CD4-positive, alpha-beta T cell treated with Interferon alpha-2 for 1 hour (primary cell): ENCODE measurements at regions not wholly inside any gene's neighbourhood (a gene's known extent, or its start where the extent isn't known, plus 50 kb on each side); places are given as distances from the start of the nearest gene placed in this dataset.
"Not testable (repeated sequence)": the region's sequence is repeated elsewhere in the genome, so short reads cannot be mapped to it uniquely, and the experiment has no call there.

Experiments used
- DNase-seq, 2 donors: peaks; one replicate each; pipeline ENCODE4 v3.0.0-alpha.2; 2020 to 2022

DNA sequence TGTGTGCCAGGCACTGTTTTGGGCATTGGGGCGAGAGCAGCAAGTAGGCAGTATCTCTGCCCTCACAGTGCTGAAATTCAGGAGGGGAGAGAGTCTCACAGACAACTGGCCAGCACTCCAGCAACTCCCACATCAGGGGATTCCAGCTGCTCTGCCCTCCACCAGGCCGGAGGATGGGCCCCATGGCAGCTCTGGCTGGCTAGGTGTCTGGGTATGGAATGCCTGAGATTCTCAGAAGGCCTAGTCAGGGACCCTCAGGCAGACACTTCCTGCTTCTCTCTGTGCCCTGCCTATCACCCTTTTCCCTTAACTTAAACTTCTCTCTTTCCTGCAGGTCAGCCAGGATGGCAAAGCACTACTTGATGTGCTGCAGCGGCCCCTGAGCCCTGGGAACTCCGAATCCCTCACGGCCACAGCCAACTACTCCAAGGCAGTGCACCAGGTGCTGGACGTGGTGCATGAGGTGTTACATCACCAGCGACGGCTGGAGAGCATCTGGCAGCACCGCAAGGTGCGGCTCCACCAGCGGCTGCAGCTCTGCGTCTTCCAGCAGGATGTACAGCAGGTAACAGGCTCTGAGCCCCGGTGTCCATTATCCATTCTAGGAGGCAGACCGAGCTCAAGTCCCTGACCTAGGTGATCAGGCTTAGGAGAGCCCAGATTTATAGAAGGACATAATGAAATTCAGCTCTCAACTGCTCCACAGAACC is 342.2 kb upstream of the ROPN1 start:
- no peak for DNase-seq

DNA sequence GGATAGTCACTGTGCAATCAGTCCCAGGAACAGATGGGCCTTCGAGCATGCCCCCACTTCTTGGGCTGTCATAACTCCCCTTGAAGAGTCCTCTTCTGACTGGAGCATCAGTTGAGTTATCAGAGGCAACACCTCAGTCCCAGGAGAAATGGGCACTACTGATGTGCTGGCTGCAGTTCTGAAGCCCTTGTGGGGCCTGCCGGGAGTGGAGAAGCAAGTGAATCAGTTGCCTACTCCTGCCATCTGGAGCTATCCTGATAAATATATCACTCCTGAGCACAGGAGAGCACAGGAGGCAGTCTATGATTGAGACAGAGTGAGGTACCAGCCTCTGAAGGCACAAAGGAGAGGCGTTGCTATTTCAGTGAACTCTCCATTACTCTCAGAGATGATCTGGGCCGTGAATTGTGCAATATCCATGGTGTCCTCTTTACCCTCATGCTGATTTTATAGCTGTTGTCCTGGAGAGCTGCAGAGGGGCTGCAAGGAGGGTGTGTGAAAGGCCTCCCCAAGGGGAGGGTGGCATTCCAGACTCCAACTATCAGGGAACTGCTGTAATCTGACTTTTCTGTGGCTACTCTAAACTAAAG is 344.2 kb upstream of the ROPN1 start:
- no peak for DNase-seq

DNA sequence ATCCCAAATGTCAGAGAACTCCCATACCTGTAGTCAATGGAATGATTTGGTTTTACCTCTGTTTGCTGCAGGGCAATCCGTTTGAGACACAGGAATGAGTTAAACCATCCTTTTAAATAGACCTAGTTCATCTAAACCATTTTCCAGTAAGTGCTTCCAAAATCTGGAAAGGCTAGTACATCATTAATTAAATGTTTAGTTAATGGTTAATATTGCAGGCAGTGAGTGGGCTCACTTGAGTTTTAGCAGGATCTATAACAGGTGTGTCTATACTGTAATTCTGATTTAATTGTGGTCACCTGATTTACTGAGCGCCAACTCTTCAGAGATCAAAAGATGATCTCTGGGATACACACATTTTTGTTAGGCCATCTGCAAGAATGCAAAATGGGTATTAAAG is 353.9 kb upstream of the ROPN1 start:
- DNase-seq = no peak

DNA sequence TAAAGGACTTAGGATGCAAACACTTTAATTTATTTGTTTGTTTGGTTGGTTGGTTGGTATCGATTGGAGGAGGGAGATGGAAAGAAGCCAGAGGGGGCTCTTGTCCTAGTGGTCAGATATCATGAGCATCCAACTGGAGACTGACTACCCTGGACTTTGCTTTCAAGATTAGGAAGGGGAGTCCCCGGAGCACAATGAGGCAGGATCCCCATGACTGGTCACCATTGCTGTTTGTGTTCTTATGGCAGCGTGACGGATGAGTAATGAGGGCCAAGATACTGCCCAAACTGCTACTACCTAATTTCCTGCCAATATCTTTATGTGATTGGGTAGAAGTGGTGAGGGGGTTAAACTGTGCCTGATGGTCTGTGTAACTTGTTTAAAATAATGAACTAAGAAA is 354.6 kb upstream of the ROPN1 start:
- DNase-seq = no peak

DNA sequence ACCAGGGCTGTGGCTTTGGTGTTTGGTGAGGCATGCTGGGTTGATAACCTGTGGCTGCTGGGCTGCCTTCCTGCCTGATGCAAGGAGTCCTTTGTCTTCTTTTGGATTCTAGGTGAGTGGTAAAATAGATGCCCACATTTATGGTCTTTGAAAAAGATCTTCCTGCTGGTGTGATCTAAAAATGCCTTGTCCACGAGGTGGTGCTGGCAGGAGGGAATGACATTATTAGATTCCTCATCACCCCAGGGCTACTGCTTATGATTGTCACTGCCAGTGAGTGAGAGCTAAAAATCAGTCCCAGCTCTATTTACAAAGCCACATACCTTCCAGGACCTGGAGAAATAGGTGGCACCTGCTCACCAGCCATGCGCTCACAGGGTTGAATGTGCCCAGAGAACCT is 355.5 kb upstream of the ROPN1 start:
- no peak for DNase-seq

DNA sequence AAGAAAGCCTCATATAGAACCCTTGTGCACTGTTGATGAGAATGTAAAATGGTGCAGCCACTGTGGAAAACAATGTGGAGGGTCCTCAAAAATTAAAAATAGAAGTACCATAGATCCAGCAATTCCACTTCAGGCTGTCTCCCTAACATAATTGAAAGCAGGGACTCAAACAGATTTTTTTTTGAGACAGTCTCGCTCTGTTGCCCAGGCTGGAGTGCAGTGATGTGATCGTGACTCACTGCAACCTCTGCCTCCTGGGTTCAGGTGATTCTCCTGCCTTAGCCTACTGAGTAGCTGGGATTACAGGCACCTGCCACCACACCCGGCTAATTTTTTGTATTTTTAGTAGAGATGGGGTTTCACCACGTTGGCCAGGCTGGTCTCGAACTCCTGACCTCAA is 356.6 kb upstream of the ROPN1 start:
- not testable (repeated sequence) for DNase-seq

DNA sequence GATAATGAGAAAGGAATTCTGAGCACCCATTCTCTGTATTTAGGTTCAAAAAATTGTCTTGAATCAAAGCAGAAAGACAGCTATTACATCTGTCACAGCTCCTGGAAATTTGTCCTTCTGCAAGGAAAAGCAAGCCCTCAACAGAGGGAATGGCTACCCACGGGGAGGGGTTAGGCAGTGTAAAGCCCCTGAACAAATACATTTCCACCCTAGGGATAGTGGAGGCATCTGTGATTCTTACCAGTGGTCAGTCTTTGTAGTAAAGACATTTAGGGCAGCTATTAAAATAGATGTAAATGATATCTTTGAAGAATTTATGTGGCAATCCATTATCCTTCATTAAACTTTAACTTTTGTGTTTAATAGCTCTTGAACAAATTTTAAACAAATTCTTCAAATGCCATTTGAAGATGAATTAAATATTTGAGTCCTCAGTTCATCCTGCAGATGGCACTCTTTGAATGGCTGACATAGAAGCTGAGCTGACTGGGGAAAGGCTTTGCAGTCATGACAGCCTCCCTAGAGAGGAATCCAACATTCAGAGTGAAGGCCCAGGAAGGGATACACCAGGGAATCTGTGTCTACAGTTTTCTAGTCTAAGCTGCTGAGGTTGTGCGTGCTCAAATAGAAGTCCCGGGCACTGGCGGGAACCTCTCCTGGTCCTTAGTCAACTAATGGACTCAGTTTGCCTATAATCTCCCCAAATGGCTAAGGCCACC is 359.7 kb upstream of the ROPN1 start:
- DNase-seq = peak in 1 of 2 donors; percentile 2

DNA sequence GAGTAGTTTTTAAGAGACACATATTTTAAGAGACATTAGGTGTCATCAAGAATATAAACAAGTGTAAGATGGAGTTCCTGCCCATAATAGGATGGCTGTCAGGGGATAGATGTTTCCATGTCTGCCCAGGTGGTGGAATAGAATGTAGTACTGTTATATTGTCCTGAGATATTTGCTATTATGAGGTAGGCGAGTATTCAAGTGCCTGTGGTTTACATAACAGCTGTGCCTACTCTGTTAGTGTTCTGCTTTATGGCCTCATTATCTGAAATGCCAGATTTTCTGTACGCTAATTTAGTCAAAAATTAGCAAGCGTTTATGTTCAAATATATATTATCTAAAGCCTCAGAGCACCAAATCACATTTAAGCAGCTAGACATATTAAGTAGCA is 360.2 kb upstream of the ROPN1 start:
- no peak for DNase-seq

DNA sequence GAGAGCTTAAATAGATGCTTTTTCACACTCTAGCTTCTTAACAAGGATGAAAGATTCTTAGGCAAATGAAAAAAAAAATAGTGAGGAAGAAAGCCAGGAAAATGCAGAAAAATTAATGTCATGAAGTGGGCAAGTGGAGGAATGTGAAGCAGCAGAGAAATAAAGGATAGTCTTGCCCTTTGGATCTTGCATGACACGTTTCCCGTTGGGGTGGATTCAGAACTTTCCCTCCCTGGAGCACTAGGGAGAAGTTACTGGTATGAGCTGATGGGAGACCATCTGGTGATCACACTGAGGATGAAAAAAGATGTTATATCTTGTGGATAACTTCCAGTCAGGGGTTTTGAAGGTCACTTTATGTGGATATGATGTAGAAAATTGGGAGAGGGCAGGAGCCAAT is 361.8 kb upstream of the ROPN1 start:
- no peak for DNase-seq

DNA sequence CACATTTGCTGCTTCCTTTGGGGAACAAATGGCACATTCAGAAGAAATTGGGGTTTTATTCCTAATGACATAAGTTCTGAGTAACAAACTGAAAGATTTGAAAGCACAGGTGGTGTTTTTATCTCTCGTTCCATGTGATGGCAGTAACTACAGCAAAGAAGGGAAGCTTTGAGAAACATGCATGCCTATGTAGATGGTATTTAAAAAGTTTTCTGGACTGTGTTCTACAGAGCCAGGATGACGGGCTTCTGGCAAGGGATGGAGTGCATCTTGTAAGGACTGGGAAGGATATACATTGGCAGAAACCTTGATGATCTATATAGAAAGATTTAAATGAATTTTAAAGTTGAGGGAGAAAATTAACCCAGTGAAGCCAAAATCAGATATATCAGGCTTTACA is 362.2 kb upstream of the ROPN1 start:
- DNase-seq = no peak

DNA sequence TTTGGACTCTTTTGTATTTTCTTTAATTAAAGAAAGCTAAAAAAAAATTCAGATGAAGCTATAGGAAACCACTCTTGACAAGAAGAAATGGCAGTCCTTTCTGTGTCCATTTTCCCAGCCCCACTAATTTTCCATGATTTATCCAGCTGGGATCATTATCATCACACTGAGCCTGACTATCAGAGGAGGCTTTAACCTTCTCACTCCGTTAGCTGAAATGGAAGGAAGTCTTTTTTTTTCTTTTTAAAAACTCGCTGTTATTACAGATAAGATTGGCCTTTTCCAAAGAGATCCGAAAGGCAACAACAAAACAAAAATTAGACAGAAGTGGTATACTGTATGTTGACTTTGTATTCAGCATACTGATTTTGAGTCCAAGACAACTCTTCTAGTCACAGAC is 366.2 kb upstream of the ROPN1 start:
- DNase-seq = no peak

DNA sequence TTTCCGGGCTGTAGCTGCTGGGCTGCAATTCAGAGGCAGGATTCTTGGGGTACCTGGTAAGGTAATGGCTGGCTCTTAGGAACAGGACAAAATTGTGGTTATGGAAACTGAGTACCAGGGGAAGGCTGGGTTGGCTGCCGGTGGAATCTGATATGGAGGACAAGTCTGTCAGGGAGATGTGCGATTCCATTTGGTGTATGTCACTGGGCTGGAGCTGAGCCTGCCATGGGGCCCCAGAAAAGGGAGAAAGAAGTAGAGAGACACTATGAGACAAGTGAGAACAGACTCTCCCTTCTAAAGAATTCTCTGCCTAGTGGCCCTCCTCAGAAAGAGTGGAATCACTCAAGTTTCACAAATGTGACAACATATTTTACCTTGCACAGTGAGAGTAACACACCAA is 368.2 kb upstream of the ROPN1 start:
- no peak for DNase-seq

DNA sequence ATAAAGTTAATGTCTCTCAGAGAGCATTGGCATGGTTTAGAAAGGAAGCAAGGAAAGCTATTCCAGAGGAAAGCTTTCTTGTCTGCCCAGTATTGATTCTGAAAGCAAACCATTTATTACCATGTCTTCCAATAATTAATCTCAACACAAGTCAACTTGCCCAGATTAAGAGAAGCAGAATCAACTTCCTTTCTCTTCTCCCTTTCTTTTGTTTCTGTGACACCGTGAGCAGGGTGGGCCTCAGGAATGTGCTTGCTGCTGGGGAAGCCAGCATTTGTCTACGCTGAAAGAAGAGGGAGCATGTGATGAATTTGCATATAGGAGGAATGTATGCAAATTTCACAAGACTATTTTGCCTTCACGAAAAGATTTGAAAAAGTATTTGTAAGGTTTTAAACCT is 368.6 kb upstream of the ROPN1 start:
- no peak for DNase-seq

DNA sequence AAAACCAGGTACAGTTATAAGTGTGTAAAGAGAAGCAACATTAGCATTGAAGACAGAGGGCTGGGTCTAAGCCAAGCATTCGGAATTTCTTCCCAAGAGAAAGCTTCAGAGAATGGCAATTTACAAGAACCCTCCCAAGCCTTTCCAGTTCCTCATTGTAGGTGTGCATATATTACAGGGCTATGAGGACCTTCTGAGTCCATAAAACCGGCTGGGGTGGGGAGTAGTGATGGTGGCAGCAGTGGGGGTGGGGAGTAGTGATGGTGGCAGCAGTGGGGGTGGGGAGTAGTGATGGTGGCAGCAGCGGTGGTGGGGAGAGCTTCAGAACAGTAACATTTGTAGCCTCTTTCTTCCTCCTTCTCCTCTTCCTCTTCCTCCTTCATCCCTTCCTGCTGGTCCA is 368.7 kb upstream of the UMPS start:
- DNase-seq = no peak

DNA sequence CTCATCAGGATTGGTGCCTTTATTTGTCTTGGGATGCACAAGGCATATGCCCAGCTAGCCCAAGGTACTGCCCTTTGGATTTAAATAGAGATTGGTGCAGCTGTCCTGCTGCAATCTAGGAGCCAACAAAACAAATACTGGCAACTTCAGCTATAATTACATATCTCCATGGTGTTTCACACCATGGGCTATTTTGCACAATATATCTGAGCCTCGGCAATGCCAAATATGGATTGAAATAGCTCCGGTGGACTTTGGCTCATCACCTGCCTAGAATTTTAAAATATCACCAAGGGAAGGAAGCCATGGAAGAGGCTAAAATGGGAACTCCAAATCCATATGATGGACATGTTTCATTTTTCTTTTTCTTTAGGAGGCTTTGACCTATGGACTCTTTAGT is 367.8 kb upstream of the UMPS start:
- DNase-seq = no peak

DNA sequence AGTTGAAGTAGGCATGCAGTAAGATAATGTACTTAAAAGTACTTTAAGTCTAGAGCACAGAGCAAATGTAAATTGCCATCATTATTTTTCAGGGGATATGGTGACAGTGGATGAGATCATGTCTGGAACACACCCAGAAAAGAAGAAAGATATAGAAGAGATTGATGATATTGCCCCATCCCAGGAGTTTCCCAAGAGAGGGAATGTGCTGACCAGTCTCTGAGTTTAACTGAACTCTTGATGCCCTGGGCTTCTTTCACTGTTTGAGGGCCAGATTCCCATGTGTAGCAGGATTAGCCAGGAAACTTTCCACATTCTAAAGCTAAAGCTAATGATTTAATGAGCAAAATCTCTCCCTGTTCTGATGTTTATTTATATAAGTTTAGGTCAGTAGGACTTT is 366.8 kb upstream of the UMPS start:
- no peak for DNase-seq

DNA sequence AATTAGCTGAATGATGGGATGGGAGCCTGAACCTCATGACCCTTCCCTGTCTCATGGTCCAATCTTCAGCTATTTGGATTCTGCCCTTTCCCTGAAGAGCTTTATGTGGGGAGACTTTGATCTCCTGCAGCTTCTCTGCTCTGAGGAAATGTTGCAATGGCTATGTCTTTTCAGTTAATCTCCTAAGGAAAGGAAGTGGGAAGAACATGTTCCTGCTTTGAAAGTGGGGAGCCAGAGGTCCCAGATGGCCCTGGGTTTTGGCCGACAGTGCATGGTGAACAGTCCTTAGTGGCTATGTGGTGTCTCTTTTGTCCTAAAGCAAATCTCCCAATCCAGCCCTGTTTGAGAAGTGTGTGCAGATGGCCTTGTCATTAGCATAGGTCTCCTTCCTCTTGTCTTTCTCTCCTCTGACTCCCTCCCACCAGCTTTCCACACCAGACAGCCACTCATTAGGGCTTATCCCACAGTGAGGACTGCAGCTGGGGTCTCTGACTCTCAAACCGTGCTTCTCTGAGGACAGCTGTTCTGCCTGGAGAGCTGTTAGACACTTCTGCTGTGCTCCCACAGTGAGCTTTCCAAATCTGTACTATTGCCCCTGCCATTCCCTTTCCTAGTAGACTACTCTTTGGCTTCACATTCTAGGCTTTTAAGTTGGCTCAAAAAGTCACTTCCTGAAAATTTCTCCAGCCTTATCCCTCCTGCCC is 365.8 kb upstream of the UMPS start:
- DNase-seq = no peak

DNA sequence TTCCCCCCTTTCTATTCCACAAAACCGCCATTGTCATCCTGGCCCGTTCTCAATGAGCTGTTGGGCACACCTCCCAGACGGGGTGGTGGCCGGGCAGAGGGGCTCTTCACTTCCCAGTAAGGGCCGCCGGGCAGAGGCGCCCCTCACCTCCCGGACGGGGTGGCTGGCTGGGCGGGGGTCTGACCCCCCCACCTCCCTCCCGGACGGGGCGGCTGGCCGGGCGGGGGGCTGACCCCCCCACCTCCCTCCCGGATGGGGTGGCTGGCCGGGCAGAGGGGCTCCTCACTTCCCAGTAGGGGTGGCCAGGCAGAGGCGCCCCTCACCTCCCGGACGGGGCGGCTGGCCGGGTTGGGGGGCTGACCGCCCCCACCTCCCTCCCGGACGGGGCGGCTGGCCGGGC is 363.6 kb upstream of the UMPS start:
- DNase-seq = not testable (repeated sequence)

DNA sequence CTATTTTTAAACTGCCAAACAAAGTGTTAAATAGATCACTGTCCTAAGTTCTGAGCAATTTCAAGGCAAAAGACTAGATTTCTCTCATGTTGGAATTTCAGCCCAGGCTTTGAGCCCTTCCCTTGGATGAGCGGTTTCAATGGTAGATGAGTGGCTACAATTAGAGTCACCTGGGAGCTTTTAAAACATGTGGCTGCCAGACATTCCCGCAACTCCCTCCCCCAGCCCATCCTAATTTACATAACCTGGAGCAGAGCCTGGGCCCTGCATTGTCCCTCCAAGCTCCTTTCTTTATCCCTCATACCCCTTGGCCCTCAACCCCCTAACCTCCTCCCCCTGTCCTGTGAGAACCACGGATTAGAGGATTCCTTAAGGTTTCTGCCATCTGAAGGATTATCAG is 357.5 kb upstream of the UMPS start:
- no peak for DNase-seq

DNA sequence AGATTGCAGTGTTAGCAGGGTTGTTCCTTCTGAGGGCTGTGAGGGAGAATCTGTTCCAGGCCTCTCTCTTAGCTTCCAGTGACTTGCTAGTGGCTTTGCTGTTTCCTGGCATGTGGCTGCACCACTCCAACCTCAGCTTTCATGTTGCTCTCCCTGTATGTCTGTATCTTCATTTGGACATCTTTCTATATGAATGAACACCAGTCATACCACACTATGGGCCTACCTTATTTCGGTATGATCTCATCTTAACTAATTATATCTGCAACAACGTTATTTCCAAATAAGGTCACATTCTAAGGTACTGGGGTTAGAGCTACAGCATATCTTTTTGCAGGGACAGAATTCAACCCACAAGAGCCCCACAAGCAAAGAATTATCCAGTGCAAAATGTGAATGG is 356.7 kb upstream of the UMPS start:
- no peak for DNase-seq

DNA sequence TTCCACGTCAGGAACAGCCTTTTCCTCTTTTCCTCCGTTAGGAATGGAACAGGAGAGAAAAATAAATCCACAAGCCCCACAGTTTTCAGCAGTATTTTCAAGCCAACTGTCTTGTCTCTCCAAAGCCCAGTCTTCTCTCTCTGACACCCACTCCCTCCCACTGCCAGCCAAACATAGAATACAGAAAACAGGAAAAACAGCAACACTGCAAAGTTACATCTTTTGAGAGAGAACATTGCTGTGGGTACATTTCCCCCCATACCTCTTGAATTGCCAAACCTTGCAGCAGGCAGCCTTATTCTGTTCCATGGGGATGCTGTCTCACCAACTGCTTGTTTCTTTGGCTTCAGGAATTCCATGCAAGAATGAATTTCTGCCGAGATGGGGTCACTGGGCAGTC is 355.7 kb upstream of the UMPS start:
- no peak for DNase-seq

DNA sequence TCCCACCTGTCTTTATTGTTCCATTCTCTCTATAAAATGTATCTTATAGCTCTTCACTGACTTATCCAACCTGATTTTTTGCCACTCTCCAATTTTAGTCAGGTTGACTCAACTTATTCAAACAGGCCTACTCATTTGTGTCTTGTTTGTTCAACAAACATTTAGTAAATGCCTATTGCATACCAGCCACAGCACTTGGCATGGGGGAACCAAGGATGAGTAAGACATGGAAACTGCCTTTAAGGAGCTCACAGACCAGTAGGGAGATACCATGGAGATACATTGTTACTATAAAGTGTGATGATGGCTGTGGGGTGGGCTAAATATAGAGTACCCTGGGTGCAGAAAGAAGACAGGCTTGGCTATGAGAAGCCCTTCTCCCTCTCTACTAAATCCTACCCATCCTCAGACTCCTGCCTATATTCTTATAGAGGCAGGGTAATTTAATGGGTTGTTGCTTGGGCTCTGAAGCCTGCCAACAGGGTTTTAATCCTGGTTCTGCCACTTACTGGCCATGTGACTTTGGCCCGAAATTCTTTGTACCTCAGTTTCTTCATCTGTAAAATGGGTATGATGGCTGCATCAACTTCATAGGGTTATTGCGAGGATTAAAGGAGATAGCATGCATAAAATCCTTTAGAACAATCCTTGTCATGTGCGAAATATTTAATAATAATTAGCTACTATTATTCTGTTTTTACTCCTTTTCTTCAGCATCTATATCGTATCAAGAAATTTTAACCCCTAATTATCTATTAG is 348.5 kb upstream of the UMPS start:
- no peak for DNase-seq

DNA sequence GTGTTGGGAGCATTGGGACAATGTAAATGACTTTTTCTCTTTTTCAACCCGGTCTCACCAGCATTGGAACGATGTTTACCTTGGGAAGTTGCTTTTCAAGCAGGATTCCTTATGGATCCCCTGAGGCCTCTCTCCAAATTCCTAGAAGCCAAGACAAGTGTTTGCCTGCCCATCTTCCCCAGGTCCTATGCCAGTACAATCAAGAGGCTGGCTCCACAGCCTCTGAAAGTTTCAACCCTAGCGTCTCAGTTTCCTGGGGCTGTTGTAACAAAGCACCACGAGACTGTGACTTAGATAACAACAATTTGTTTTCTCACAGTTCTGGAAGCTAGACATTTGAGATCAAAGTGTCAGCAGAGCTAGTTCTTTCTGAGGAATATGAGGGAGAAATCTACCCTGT is 347.2 kb upstream of the UMPS start:
- DNase-seq = no peak
